Vagina (tissue), 2 donors: ENCODE measurements at regions not wholly inside any gene's neighbourhood (a gene's known extent, or its start where the extent isn't known, plus 50 kb on each side); places are given as distances from the start of the nearest gene placed in this dataset.

Experiments
- DNase-seq, 2 donors: peaks; one replicate each; pipeline ENCODE4 v3.0.0-alpha.2; 2017; ENCODE audit errors: extremely low spot score in 2 of 2
- H3K27ac ChIP-seq: fragments of 200-600 bp; sonication (generic); one replicate; pipeline ENCODE4 v1.5.1; 2019
- H3K27me3 ChIP-seq: fragments of 200-600 bp; sonication (generic); one replicate; pipeline ENCODE4 v1.5.1; 2019
- H3K36me3 ChIP-seq, 2 donors: fragments of 200-600 bp; sonication (generic); one replicate each; pipeline ENCODE4 v1.5.1; 2017 to 2019
- H3K4me1 ChIP-seq: fragments of 200-600 bp; sonication (generic); one replicate; pipeline ENCODE4 v1.5.1; 2019
- H3K4me3 ChIP-seq, 2 donors: fragments of 200-600 bp; sonication (generic); 1 replicate in 1 of 2; 2 replicates in 1 of 2; pipeline ENCODE4 v1.5.1; 2016 to 2019
- H3K9me3 ChIP-seq: fragments of 200-600 bp; sonication (generic); one replicate; pipeline ENCODE4 v1.5.1; 2019
- CTCF ChIP-seq, 3 experiments: fragments of 450-650 bp in 2 of 3; fragments of 200-600 bp in 1 of 3; sonication (generic) in 1 of 3; IDR thresholded peaks; one replicate each; pipeline ENCODE4 v1.5.1; 2017 to 2019; ENCODE audit warnings: antibody characterized with exemption in 3 of 3, mild to moderate bottlenecking in 2 of 3, moderate library complexity in 2 of 3
- POLR2A ChIP-seq, 2 donors: fragments of 450-650 bp; IDR thresholded peaks; one replicate each; pipeline ENCODE4 v1.6.1; 2017; ENCODE audit warnings: antibody characterized with exemption in 2 of 2, mild to moderate bottlenecking in 2 of 2, moderate library complexity in 2 of 2
- POLR2AphosphoS5 ChIP-seq, 2 donors: sonication (generic); formaldehyde crosslinking; IDR thresholded peaks; one replicate each; pipeline ENCODE4 v1.9.0; 2017; ENCODE audit warnings: antibody characterized with exemption in 2 of 2, mild to moderate bottlenecking in 2 of 2, low read depth in 1 of 2; ENCODE audit not compliant: insufficient read depth in 1 of 2
- intact Hi-C: fragments of 100-400 bp; cut with DNase I; formaldehyde crosslinking; loops from one replicate; pipeline ENCODE4 v1.15.1; 2023

GRCh38 chrX:80173261-80173660 lies 158.7 kb downstream of the TBX22 start:
- no peaks in the 10 kb centered on the region for H3K9me3 ChIP-seq
- no peaks in the 10 kb centered on the region for H3K36me3 ChIP-seq
- H3K27me3 ChIP-seq, result no peaks in the 10 kb centered on the region
- no peak overlapping the region for H3K27ac ChIP-seq
- TF ChIP-seq CTCF (IDR thresholded peaks at IDR 0.05) (no peak), POLR2AphosphoS5 (IDR thresholded peaks at IDR 0.05; ENCODE audit: insufficient read depth in 1 of 2, low read depth in 1 of 2) (no peak)
- DNase-seq, result no peak
- no peaks in the 10 kb centered on the region for H3K4me1 ChIP-seq
- intact Hi-C loops, result no loop called here
- H3K4me3 ChIP-seq, result no peak overlapping the region

- intact Hi-C loops, result no loop called here
- no peaks in the 10 kb centered on the region for H3K27me3 ChIP-seq
- TF ChIP-seq POLR2AphosphoS5 (IDR thresholded peaks at IDR 0.05; ENCODE audit: insufficient read depth in 1 of 2, low read depth in 1 of 2), result no peak
- TF ChIP-seq CTCF (IDR thresholded peaks at IDR 0.05), result no peak
- TF ChIP-seq POLR2A (IDR thresholded peaks at IDR 0.05), result no peak
- DNase-seq, result no peak
- H3K4me1 ChIP-seq, result no peaks in the 10 kb centered on the region
- H3K9me3 ChIP-seq, result no peaks in the 10 kb centered on the region
- no peaks in the 10 kb centered on the region for H3K36me3 ChIP-seq
- H3K27ac ChIP-seq, result no peak overlapping the region
- H3K4me3 ChIP-seq, result no peak overlapping the region
Measured at GRCh38 chrX:80174925-80175574, 160.5 kb downstream of the TBX22 start.

- Histone ChIP-seq H3K27ac (no peak overlapping the region), H3K9me3 (no peaks in the 10 kb centered on the region), H3K4me3 (no peak overlapping the region), H3K4me1 (no peaks in the 10 kb centered on the region), H3K27me3 (no peaks in the 10 kb centered on the region), H3K36me3 (no peaks in the 10 kb centered on the region)
- intact Hi-C loops, result no loop called here
- DNase-seq, result no peak
- no peak for TF ChIP-seq POLR2AphosphoS5 (IDR thresholded peaks at IDR 0.05; ENCODE audit: insufficient read depth in 1 of 2, low read depth in 1 of 2)
- TF ChIP-seq CTCF (IDR thresholded peaks at IDR 0.05), result no peak
Measured at GRCh38 chrX:80181079-80181478, 166.5 kb downstream of the TBX22 start.

- intact Hi-C loops, result no loop called here
- H3K36me3 ChIP-seq, result no peaks in the 10 kb centered on the region
- no peaks in the 10 kb centered on the region for H3K27me3 ChIP-seq
- no peak overlapping the region for H3K4me3 ChIP-seq
- no peaks in the 10 kb centered on the region for H3K9me3 ChIP-seq
- TF ChIP-seq POLR2AphosphoS5 (IDR thresholded peaks at IDR 0.05; ENCODE audit: insufficient read depth in 1 of 2, low read depth in 1 of 2) (no peak), CTCF (IDR thresholded peaks at IDR 0.05) (no peak), POLR2A (IDR thresholded peaks at IDR 0.05) (no peak)
- DNase-seq, result no peak
- no peaks in the 10 kb centered on the region for H3K4me1 ChIP-seq
- no peak overlapping the region for H3K27ac ChIP-seq
Measured at GRCh38 chrX:80184854-80185253, 170.3 kb downstream of the TBX22 start.

- DNase-seq, result no peak
- Histone ChIP-seq H3K9me3 (no peaks in the 10 kb centered on the region), H3K4me3 (no peak overlapping the region), H3K36me3 (no peaks in the 10 kb centered on the region), H3K27ac (no peak overlapping the region), H3K4me1 (no peaks in the 10 kb centered on the region), H3K27me3 (no peaks in the 10 kb centered on the region)
- TF ChIP-seq POLR2A (IDR thresholded peaks at IDR 0.05), result no peak
- TF ChIP-seq CTCF (IDR thresholded peaks at IDR 0.05), result no peak
- no peak for TF ChIP-seq POLR2AphosphoS5 (IDR thresholded peaks at IDR 0.05; ENCODE audit: insufficient read depth in 1 of 2, low read depth in 1 of 2)
- intact Hi-C loops, result no loop called here
Measured at GRCh38 chrX:80206647-80207046, 192.1 kb downstream of the TBX22 start.
